ENCODE measurements at regions not wholly inside any gene's neighbourhood (a gene's known extent, or its start where the extent isn't known, plus 50 kb on each side); places are given as distances from the start of the nearest gene placed in this dataset.

DNA sequence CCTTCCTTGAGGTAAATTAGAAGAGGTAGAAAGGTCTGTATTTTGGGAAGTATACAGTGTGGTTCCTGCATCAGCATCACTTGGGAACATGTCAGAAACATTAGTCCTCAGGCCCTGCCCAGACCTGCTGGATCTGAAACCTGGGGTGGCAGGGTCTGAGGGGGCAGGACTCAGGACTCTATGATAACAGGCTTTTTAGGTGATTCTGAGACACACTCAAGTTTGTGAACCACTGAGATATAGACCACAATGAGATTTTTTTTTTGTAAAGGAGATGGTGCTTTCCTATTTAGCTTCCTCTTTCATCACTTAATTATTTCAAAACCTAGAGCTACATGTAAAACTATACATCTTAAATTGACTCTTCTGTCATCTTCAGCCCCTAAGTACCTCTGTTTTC, 262.7 kb upstream of the SPOPL start:
- TF ChIP-seq TAF1 (IDR thresholded peaks at IDR 0.05; ENCODE audit: borderline replicate concordance, low read depth, low read length) (no peak), POLR2A (IDR thresholded peaks at IDR 0.05; ENCODE audit: low read depth, low read length) (no peak)

Data from GM12892 (cell line).